ENCODE measurements at regions not wholly inside any gene's neighbourhood (a gene's known extent, or its start where the extent isn't known, plus 50 kb on each side); places are given as distances from the start of the nearest gene placed in this dataset.
A peak's percentile ranks its signal among the peaks of the same experiment; 100 is the strongest.

DNA sequence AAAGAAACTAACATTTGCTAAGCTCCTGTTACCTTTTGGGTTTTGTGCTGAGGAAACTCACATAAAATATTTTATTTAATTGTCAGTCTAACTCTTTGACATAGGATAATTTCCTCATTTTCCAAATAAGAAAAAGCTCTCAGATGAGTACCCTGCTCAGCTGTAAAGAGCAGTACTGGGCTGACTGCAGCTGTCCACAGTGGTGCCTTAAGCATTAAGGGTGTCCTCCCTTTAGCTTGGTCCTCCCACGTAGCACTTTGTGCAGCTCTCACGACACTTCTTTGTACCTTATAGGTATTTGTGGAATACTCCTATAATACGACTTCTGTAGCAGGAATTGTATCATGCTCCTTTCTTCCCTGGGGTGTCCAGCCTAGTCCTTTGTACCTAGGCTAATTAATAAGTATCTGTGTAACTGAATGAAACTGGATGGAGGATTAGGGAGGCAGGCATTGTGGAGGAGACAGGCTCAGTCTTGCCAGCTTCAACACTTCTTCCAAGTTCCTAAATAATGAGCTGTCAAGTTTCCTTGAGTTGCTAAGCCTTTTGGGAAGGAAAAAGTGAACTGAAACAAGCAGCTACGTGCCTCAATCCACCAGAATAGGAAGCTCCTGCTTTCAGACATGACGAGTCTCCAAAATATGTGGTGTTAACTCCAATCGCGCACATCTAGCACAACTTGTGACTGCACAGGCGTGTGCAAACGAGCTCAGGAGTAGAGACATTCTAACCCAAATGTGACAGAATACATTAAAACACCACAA is 123.0 kb downstream of the SLC38A4 start:
- dilution Hi-C loops (cut with MboI; ENCODE audit: extremely low pct_ligation_motif_present, low sequenced_read_pairs) = no loop called here

GRCh38 chr12:46701356-46701755 is 124.4 kb downstream of the SLC38A4 start:
- dilution Hi-C loops (cut with MboI; ENCODE audit: extremely low pct_ligation_motif_present, low sequenced_read_pairs) = no loop called here
- peak overlapping the region; percentile 5 for H2AFZ ChIP-seq (ENCODE audit: control insufficient read depth, low read length)

More for the DNA sequence above, 123.0 kb downstream of the SLC38A4 start:
- H3K4me1 ChIP-seq (ENCODE audit: control insufficient read depth, extremely low read depth, insufficient read depth, low read length) = peaks cover 33% of the 10 kb centered on the region
- H3K4me2 ChIP-seq (ENCODE audit: control insufficient read depth, extremely low read depth, insufficient read depth, low read depth, low read length) = peak overlapping the region; percentile 64
- peak; percentile 100 for FAIRE-seq
- TF ChIP-seq CTCF (optimal IDR thresholded peaks at IDR 0.05 in 1 of 3, IDR thresholded peaks at IDR 0.05 in 1 of 3, conservative IDR thresholded peaks at IDR 0.05 in 1 of 3; ENCODE audit: extremely low read depth in 1 of 3, insufficient read depth in 2 of 3, low read length in 3 of 3) (no peak), EZH2 (IDR thresholded peaks at IDR 0.05; ENCODE audit: low read length) (no peak)
- peak; percentile 91 for DNase-seq (ENCODE audit: low read depth, low spot score)
- peak overlapping the region; percentile 2 for H2AFZ ChIP-seq (ENCODE audit: control insufficient read depth, low read length)
- no peaks in the 10 kb centered on the region for H3K79me2 ChIP-seq (ENCODE audit: control insufficient read depth, insufficient read depth, low read length)
- no peaks in the 10 kb centered on the region for H3K36me3 ChIP-seq (ENCODE audit: control insufficient read depth in 2 of 2, extremely low read depth in 1 of 2, insufficient read depth in 2 of 2, low read length in 2 of 2)
- H3K27ac ChIP-seq (ENCODE audit: control insufficient read depth, insufficient read depth, low read length) = peak overlapping the region; percentile 85
- peak overlapping the region; percentile 53 for H3K9ac ChIP-seq (ENCODE audit: control insufficient read depth, extremely low read depth, insufficient read depth, low read length)
- H4K20me1 ChIP-seq (ENCODE audit: control insufficient read depth, extremely low read depth, insufficient read depth, low read length) = no peaks in the 10 kb centered on the region
- peak overlapping the region in 1 of 3 experiments; percentile 33 for H3K4me3 ChIP-seq (ENCODE audit: control insufficient read depth in 2 of 3, extremely low read depth in 1 of 3, insufficient read depth in 2 of 3, low read depth in 1 of 3, low read length in 3 of 3)
- H3K9me1 ChIP-seq (ENCODE audit: control insufficient read depth, extremely low read depth, insufficient read depth, low read length) = no peaks in the 10 kb centered on the region
- no peaks in the 10 kb centered on the region for H3K27me3 ChIP-seq (ENCODE audit: control insufficient read depth, extremely low read depth, insufficient read depth, low read length)
- peaks cover 4% of the 10 kb centered on the region for H3K9me3 ChIP-seq (ENCODE audit: control insufficient read depth, low read depth, low read length)

More at GRCh38 chr12:46701356-46701755, 124.4 kb downstream of the SLC38A4 start:
- TF ChIP-seq EZH2 (IDR thresholded peaks at IDR 0.05; ENCODE audit: low read length) (no peak), CTCF (optimal IDR thresholded peaks at IDR 0.05 in 1 of 3, IDR thresholded peaks at IDR 0.05 in 1 of 3, conservative IDR thresholded peaks at IDR 0.05 in 1 of 3; ENCODE audit: extremely low read depth in 1 of 3, insufficient read depth in 2 of 3, low read length in 3 of 3) (no peak)
- no peaks in the 10 kb centered on the region for H4K20me1 ChIP-seq (ENCODE audit: control insufficient read depth, extremely low read depth, insufficient read depth, low read length)
- no peaks in the 10 kb centered on the region for H3K9me1 ChIP-seq (ENCODE audit: control insufficient read depth, extremely low read depth, insufficient read depth, low read length)
- H3K4me2 ChIP-seq (ENCODE audit: control insufficient read depth, extremely low read depth, insufficient read depth, low read depth, low read length) = no peak overlapping the region
- peaks cover 6% of the 10 kb centered on the region for H3K9me3 ChIP-seq (ENCODE audit: control insufficient read depth, low read depth, low read length)
- H3K79me2 ChIP-seq (ENCODE audit: control insufficient read depth, insufficient read depth, low read length) = no peaks in the 10 kb centered on the region
- H3K27me3 ChIP-seq (ENCODE audit: control insufficient read depth, extremely low read depth, insufficient read depth, low read length) = no peaks in the 10 kb centered on the region
- no peak overlapping the region for H3K4me3 ChIP-seq (ENCODE audit: control insufficient read depth in 2 of 3, extremely low read depth in 1 of 3, insufficient read depth in 2 of 3, low read depth in 1 of 3, low read length in 3 of 3)
- H3K4me1 ChIP-seq (ENCODE audit: control insufficient read depth, extremely low read depth, insufficient read depth, low read length) = peaks cover 33% of the 10 kb centered on the region
- DNase-seq (ENCODE audit: low read depth, low spot score) (no peak), FAIRE-seq (no peak)
- H3K9ac ChIP-seq (ENCODE audit: control insufficient read depth, extremely low read depth, insufficient read depth, low read length) = no peak overlapping the region
- peak overlapping the region; percentile 85 for H3K27ac ChIP-seq (ENCODE audit: control insufficient read depth, insufficient read depth, low read length)
- no peaks in the 10 kb centered on the region for H3K36me3 ChIP-seq (ENCODE audit: control insufficient read depth in 2 of 2, extremely low read depth in 1 of 2, insufficient read depth in 2 of 2, low read length in 2 of 2)

Data from keratinocyte (primary cell).